HPDE6-E6E7 (cell line): ENCODE measurements at regions not wholly inside any gene's neighbourhood (a gene's known extent, or its start where the extent isn't known, plus 50 kb on each side); places are given as distances from the start of the nearest gene placed in this dataset.
A peak's percentile ranks its signal among the peaks of the same experiment; 100 is the strongest.

ENCODE experiments used
- DNase-seq: peaks from one replicate; pipeline ENCODE4 v3.0.0; 2011; ENCODE audit warnings: missing footprints; ENCODE audit errors: extremely low spot score

DNA sequence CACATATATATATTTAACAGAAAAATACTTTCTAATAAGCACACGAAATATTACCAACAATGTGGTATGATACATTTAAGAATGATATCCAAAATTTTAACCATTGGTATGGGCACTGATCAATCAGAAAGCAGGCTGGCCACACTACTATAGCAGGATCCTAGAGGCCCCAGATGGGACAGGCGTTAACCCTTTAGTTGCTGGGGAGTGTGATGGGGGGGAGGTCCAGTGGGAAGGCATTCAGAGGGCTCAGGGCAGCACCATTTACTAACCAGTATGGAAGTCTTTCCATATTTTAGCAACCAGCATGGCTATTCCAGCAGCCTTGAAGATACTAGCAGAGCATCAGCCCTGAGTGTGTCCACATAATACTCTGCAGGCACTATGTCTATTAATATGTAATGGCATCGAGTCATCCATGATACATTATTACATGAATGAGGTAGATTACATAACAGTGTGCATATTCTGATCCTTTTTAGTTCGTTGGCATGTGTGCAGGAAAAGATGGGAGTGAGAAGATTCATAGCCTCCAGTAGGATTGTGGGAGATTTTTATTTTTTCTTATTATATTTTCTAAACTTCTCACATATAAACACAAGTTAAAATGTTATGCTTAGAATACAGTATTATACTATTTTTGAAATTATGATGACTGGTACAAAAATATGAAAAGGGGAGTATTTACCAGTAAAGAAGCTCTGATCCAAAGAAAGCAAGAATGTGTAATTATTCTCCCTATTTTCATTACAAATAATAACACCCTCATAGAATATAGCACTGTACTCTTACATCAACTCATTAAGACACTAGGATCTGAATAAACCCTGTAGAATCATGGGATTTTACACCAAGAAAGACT is 78.9 kb downstream of the FAM217A start:
- DNase-seq, result no peak

DNA sequence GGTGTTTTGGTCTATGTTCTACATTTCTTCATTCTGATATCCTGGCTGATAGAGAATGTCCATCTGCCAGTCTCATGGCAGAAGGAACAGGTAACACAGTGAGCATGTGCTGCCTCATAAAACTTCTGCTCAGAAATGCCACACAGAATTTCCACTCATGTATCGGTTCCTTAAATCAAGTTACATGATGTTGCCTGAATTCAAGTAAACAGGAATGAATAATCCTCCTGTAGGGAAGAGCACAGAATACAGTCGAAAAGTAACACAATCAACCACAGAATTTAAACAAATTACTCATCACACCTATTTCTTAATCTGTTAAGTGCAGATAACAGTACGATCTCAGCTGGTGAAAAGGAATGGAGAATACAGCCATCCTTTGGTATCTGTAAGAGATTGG is 74.7 kb downstream of the FAM217A start:
- DNase-seq, result no peak

DNA sequence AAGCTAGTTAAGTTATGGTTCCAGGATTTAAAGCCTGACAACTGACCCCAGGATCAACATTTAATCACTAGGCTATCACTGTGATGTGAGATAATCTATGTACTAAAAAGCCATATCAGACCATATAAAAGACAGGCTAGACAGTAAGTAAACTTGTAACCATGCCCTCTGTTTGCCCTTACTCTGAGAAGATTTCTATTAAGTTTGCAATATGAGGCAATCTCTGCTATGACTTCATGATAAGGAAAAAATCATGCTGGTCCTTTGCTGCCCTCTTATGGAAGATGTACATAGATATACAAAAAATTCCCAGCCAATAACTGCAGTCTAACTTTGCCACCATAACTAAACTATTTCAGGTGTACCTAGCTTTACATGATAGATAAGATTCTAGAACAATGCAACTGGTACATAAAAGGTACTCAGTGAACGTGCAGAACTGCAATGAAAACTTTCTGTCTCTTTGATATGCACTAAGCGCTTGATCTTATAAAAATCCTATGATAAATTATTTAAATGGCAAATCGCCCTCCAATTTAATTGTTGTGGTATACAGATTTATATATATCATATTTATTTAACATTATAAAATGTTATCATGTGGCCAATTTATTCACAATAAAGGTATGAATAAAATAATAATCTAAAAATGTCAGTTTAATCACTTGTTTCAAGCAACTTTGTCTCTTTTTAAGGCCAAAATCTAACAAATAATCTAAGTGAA is 70.5 kb downstream of the FAM217A start:
- DNase-seq, result no peak

DNA sequence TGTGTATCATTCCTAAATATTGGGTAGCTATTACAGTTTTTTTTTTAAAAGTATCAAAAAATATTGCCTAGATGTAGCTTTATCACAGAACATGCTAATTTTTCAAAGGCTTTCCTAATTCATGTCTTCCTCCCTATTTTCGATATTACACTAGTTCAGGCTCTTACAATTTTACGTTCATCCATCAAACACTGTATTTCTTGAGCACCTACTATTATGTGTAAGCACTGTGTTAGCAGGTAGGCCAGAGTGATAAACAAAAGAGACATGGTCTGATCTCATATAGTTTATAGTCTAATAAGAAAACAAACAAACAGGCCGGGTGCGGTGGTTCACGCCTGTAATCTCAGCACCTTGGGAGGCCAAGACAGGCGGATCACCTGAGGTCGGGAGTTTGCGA is 69.5 kb downstream of the FAM217A start:
- no peak for DNase-seq

- no peak for DNase-seq
These were observed 68.9 kb downstream of the FAM217A start for GRCh38 chr6:4010048-4010447.

DNA sequence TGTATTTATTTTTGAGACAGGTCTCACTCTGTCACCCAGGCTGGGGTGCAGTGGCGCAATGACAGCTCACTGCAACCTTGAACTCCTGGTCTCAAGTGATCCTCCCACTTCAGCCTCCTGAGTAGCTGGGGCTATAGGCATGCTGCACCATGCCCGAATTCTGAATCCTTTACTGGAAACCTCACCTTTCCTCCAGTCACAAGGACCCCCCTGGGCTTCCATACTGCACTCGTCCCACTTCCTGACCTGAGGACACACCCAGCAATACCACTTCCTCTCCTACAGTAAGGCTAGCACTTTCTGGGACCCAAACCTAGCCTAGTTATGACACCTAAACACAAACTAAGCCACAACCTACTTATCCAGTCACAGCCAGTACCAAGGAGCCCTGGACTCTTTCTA is 68.2 kb downstream of the FAM217A start:
- DNase-seq, result no peak

DNA sequence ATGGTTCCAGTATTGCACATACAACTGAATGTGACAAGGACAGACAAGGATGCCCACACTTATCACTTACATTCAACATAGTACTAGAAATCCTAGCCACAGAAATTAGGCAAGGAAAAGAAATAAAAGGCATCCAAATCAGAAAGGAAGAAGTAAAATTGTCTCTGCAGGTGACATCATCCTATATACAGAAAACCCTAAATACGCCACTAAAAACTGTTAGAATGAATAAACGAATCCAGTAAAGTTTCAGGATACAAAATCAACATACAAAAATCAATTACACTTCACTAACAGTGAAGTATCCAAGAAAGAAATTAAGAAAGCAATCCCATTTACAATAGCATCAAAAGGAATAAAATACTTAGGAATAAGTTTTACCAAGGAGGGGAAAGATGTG is 66.1 kb downstream of the FAM217A start:
- DNase-seq, result no peak

DNA sequence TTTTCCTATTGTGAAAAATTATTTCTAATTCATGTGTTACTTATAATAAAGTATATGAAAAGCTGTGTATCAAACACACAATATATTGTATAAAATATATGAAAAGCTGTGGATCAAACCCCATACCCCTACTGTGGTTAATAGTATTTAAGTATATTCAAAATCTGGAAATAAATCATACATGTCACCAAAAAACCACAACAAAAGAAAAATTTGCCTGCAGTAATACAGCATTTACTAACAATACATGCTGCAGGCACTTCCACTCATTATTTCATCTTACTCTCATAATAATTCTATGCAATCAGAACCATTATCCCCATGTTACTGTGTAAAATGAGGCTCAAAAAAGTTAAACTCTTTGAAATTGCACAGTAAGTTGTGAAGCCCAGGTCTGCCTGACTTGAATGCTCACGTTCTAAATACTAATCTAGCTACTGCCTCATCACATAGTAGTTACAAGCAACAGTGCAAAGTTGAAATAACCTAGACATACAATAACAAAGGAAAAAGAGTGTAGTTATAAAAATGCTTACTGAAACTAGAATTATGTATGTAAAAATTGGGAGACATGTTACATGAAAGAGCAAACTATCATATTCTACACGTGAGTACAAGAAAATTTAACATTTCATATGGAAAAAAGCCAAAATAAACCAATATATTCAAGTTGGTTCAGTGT is 61.7 kb downstream of the FAM217A start:
- DNase-seq, result no peak

- no peak for DNase-seq
These were observed 61.1 kb downstream of the FAM217A start for GRCh38 chr6:4017834-4018170.

GRCh38 chr6:4018171-4018923 is 60.6 kb downstream of the FAM217A start:
- DNase-seq, result peak; percentile 82
